Stomach (tissue), 8 donors: ENCODE measurements at regions not wholly inside any gene's neighbourhood (a gene's known extent, or its start where the extent isn't known, plus 50 kb on each side); places are given as distances from the start of the nearest gene placed in this dataset.

ENCODE experiments used
- DNase-seq, 2 donors: peaks; one replicate each; pipeline versions ENCODE4 v3.0.0 to v3.0.0-alpha.2; 2013 to 2019
- H3K27ac ChIP-seq, 5 donors: fragments of 200-600 bp in 4 of 5; sonication (generic) in 4 of 5; one replicate each; pipeline ENCODE4 v1.5.1; 2013 to 2019; ENCODE audit warnings: mild to moderate bottlenecking in 1 of 5, moderate library complexity in 1 of 5
- H3K27me3 ChIP-seq, 3 donors: fragments of 200-600 bp; sonication (generic); one replicate each; pipeline ENCODE4 v1.5.1; 2017 to 2019; ENCODE audit warnings: mixed run types in 1 of 3
- H3K36me3 ChIP-seq, 4 donors: fragments of 200-600 bp; sonication (generic); 1 replicate in 3 of 4; 2 replicates in 1 of 4; pipeline ENCODE4 v1.5.1; 2016 to 2019
- H3K4me1 ChIP-seq, 4 donors: fragments of 200-600 bp; sonication (generic); one replicate each; pipeline ENCODE4 v1.5.1; 2016 to 2019
- H3K4me3 ChIP-seq, 4 donors: fragments of 200-600 bp; sonication (generic) in 3 of 4; one replicate each; pipeline ENCODE4 v1.5.1; 2016 to 2019; ENCODE audit warnings: mild to moderate bottlenecking in 1 of 4
- H3K9me3 ChIP-seq, 4 donors: fragments of 200-600 bp; sonication (generic); one replicate each; pipeline ENCODE4 v1.5.1; 2016 to 2019
- CTCF ChIP-seq, 7 experiments: fragments of 450-650 bp in 4 of 7; fragments of 200-600 bp in 3 of 7; sonication (generic) in 3 of 7; IDR thresholded peaks; one replicate each; pipeline ENCODE4 v1.5.1; 2016 to 2019; ENCODE audit warnings: antibody characterized with exemption in 7 of 7, control low read depth in 2 of 7, mild to moderate bottlenecking in 1 of 7
- EP300 ChIP-seq: sonication (generic); formaldehyde crosslinking; IDR thresholded peaks from one replicate; pipeline ENCODE4 v1.6.1; 2017; ENCODE audit warnings: antibody characterized with exemption
- POLR2A ChIP-seq, 4 donors: fragments of 450-650 bp; IDR thresholded peaks; one replicate each; pipeline ENCODE4 v1.6.1; 2016; ENCODE audit warnings: antibody characterized with exemption in 4 of 4, control low read depth in 2 of 4, mild to moderate bottlenecking in 1 of 4, moderate library complexity in 1 of 4
- POLR2AphosphoS5 ChIP-seq, 3 donors: sonication (generic); formaldehyde crosslinking; IDR thresholded peaks; one replicate each; pipeline ENCODE4 v1.6.1; 2016; ENCODE audit warnings: antibody characterized with exemption in 3 of 3
- WGBS, 5 donors: extraction: QIAGEN DNeasy Blood & Tissue Kit in 3 of 5; methylation state at CpG; one replicate each; pipeline versions ENCODE4 v1.1.5 to v1.1.7; 2013 to 2018; 5-methylcytosine and 5-hydroxymethylcytosine counted together
- intact Hi-C: fragments of 100-400 bp; cut with DNase I; formaldehyde crosslinking; loops from one replicate; pipeline ENCODE4 v1.15.1; 2023; ENCODE audit warnings: low total_unique reads
- donor health status: healthy with polysubstance abuse.
- donor health status: Bipolar disorder and iron deficiency.
- donor health status: healthy.

GRCh38 chr20:57094252-57094891 is 172.1 kb downstream of the BMP7 start:
- intact Hi-C loops: loop anchor here (5.0 kb wide), 1 partner anchor 253 kb away; no protein-coding TSS in a partner anchor
- Histone ChIP-seq H3K36me3 (no peaks in the 10 kb centered on the region), H3K4me1 (peaks cover 0 to 13% (median 5%) of the 10 kb centered on the region in 4 donors), H3K27ac (no peak overlapping the region), H3K4me3 (no peak overlapping the region), H3K9me3 (no peaks in the 10 kb centered on the region), H3K27me3 (peaks cover 0 to 61% (median 5%) of the 10 kb centered on the region in 3 donors)
- TF ChIP-seq CTCF (IDR thresholded peaks at IDR 0.05): no peak
- no peak for TF ChIP-seq POLR2A (IDR thresholded peaks at IDR 0.05)
- no peak for TF ChIP-seq POLR2AphosphoS5 (IDR thresholded peaks at IDR 0.05)
- no peak for TF ChIP-seq EP300
- 79 to 86% (median 84%) methylated on average over 15 to 16 of the region's 16 CpGs for WGBS, 5 donors
- DNase-seq: no peak

GRCh38 chr20:57094991-57095390 is 171.4 kb downstream of the BMP7 start:
- no peak overlapping the region for H3K4me3 ChIP-seq
- H3K4me1 ChIP-seq: peaks cover 0 to 9% (median 5%) of the 10 kb centered on the region in 4 donors
- no peaks in the 10 kb centered on the region for H3K9me3 ChIP-seq
- intact Hi-C loops: loop anchor here (5.0 kb wide), 1 partner anchor 252 kb away; no protein-coding TSS in a partner anchor
- 77 to 81% (median 79%) methylated on average over 11 to 12 of the region's 12 CpGs for WGBS, 5 donors
- H3K36me3 ChIP-seq: no peaks in the 10 kb centered on the region
- no peak overlapping the region for H3K27ac ChIP-seq
- DNase-seq: no peak
- TF ChIP-seq CTCF (IDR thresholded peaks at IDR 0.05) (no peak), POLR2A (IDR thresholded peaks at IDR 0.05) (no peak), EP300 (no peak), POLR2AphosphoS5 (IDR thresholded peaks at IDR 0.05) (no peak)
- H3K27me3 ChIP-seq: peaks cover 0 to 55% (median 5%) of the 10 kb centered on the region in 3 donors

- DNase-seq: no peak
- Histone ChIP-seq H3K4me1 (peaks cover 0 to 8% (median 5%) of the 10 kb centered on the region in 4 donors), H3K4me3 (no peak overlapping the region), H3K36me3 (no peaks in the 10 kb centered on the region), H3K27ac (no peak overlapping the region), H3K9me3 (no peaks in the 10 kb centered on the region), H3K27me3 (peaks cover 0 to 56% (median 5%) of the 10 kb centered on the region in 3 donors)
- WGBS, 5 donors: 80 to 88% (median 86%) methylated on average over 3 of the region's 3 CpGs
- intact Hi-C loops: no loop called here
- no peak for TF ChIP-seq POLR2A (IDR thresholded peaks at IDR 0.05)
- TF ChIP-seq EP300: no peak
- TF ChIP-seq POLR2AphosphoS5 (IDR thresholded peaks at IDR 0.05): no peak
- no peak for TF ChIP-seq CTCF (IDR thresholded peaks at IDR 0.05)
Observed at GRCh38 chr20:57095426-57095825, 171.0 kb downstream of the BMP7 start.

- TF ChIP-seq CTCF (IDR thresholded peaks at IDR 0.05) (no peak), POLR2A (IDR thresholded peaks at IDR 0.05) (no peak), POLR2AphosphoS5 (IDR thresholded peaks at IDR 0.05) (no peak), EP300 (no peak)
- H3K4me1 ChIP-seq: peaks cover 0 to under 1% (median under 1%) of the 10 kb centered on the region in 4 donors
- 34 to 43% (median 42%) methylated on average over 9 of the region's 9 CpGs for WGBS, 5 donors
- intact Hi-C loops: no loop called here
- H3K36me3 ChIP-seq: no peaks in the 10 kb centered on the region
- DNase-seq: no peak
- H3K27me3 ChIP-seq: peaks cover 0 to 61% (median 5%) of the 10 kb centered on the region in 3 donors
- no peaks in the 10 kb centered on the region for H3K9me3 ChIP-seq
- H3K27ac ChIP-seq: no peak overlapping the region
- no peak overlapping the region for H3K4me3 ChIP-seq
Observed at GRCh38 chr20:57097245-57097915, 169.1 kb downstream of the BMP7 start.
